Stromal cell of bone marrow (primary cell): ENCODE measurements at regions not wholly inside any gene's neighbourhood (a gene's known extent, or its start where the extent isn't known, plus 50 kb on each side); places are given as distances from the start of the nearest gene placed in this dataset.
"Not testable (repeated sequence)": the region's sequence is repeated elsewhere in the genome, so short reads cannot be mapped to it uniquely, and the experiment has no call there.

Experiments
- DNase-seq: peaks from one replicate; pipeline ENCODE4 v3.0.0-alpha.2; 2012; ENCODE audit warnings: low read depth

- no peak for DNase-seq
These were observed 404.8 kb downstream of the EPHA5 start for GRCh38 chr4:65265526-65265925.

GRCh38 chr4:65259296-65259695, 411.0 kb downstream of the EPHA5 start:
- no peak for DNase-seq

GRCh38 chr4:65250916-65251315, 419.4 kb downstream of the EPHA5 start:
- DNase-seq = no peak

GRCh38 chr4:65249111-65249510, 421.2 kb downstream of the EPHA5 start:
- no peak for DNase-seq

GRCh38 chr4:65242156-65242846, 428.0 kb downstream of the EPHA5 start:
- DNase-seq = no peak

GRCh38 chr4:65241257-65241997, 428.9 kb downstream of the EPHA5 start:
- DNase-seq = no peak

GRCh38 chr4:65234061-65234460, 436.2 kb downstream of the EPHA5 start:
- no peak for DNase-seq

GRCh38 chr4:65227628-65228027, 442.7 kb downstream of the EPHA5 start:
- DNase-seq = no peak

GRCh38 chr4:65223601-65224000, 446.7 kb downstream of the EPHA5 start:
- DNase-seq = no peak

GRCh38 chr4:65223074-65223473, 447.2 kb downstream of the EPHA5 start:
- DNase-seq = not testable (repeated sequence)

- DNase-seq = no peak
These were observed 453.1 kb downstream of the EPHA5 start for GRCh38 chr4:65217179-65217578.

- DNase-seq = no peak
These were observed 467.4 kb downstream of the EPHA5 start for GRCh38 chr4:65202853-65203236.

GRCh38 chr4:65202165-65202852, 468.0 kb downstream of the EPHA5 start:
- DNase-seq = no peak

- DNase-seq = no peak
These were observed 474.6 kb downstream of the EPHA5 start for GRCh38 chr4:65195666-65196065.

- no peak for DNase-seq
These were observed 475.3 kb downstream of the EPHA5 start for GRCh38 chr4:65195002-65195401.

- DNase-seq = no peak
These were observed 476.3 kb downstream of the EPHA5 start for GRCh38 chr4:65193985-65194384.

GRCh38 chr4:65190780-65191179, 479.5 kb downstream of the EPHA5 start:
- no peak for DNase-seq

GRCh38 chr4:65175585-65175984, 494.7 kb downstream of the EPHA5 start:
- no peak for DNase-seq

- no peak for DNase-seq
These were observed 499.3 kb downstream of the EPHA5 start for GRCh38 chr4:65170768-65171514.

GRCh38 chr4:65167719-65168118, 502.6 kb downstream of the EPHA5 start:
- no peak for DNase-seq

GRCh38 chr4:65152205-65152604, 518.1 kb downstream of the EPHA5 start:
- DNase-seq = no peak

- DNase-seq = no peak
These were observed 530.3 kb downstream of the EPHA5 start for GRCh38 chr4:65139998-65140397.
